MM.1S (cell line): ENCODE measurements at regions not wholly inside any gene's neighbourhood (a gene's known extent, or its start where the extent isn't known, plus 50 kb on each side); places are given as distances from the start of the nearest gene placed in this dataset.

Experiments used
- DNase-seq: peaks from one replicate; pipeline ENCODE4 v3.0.0-alpha.2; 2015
- H2AFZ ChIP-seq: fragments of 300-600 bp; sonication (generic); 2 replicates; pipeline ENCODE4 v1.6.0; 2016; ENCODE audit warnings: antibody characterized with exemption, low read length
- H3F3A ChIP-seq: fragments of 300-600 bp; sonication (generic); 2 replicates; pipeline ENCODE4 v1.6.1; 2016; ENCODE audit warnings: mild to moderate bottlenecking, antibody characterized with exemption, low read length, moderate library complexity, mixed read lengths; ENCODE audit not compliant: insufficient read depth
- H3K27ac ChIP-seq: fragments of 300-600 bp; sonication (generic); 2 replicates; pipeline ENCODE4 v1.5.1; 2016; ENCODE audit warnings: mild to moderate bottlenecking, low read length
- H3K27me3 ChIP-seq: fragments of 300-600 bp; sonication (generic); replicated peaks from 2 replicates; pipeline ENCODE4 v1.6.0; 2016; ENCODE audit warnings: low read length; ENCODE audit not compliant: insufficient read depth
- H3K36me3 ChIP-seq: fragments of 300-600 bp; sonication (generic); replicated peaks from 2 replicates; pipeline ENCODE4 v1.6.1; 2016; ENCODE audit warnings: mild to moderate bottlenecking, low read length, mixed read lengths; ENCODE audit not compliant: insufficient read depth
- H3K4me1 ChIP-seq: fragments of 300-600 bp; sonication (generic); 2 replicates; pipeline ENCODE4 v1.6.1; 2016; ENCODE audit warnings: low read length, mixed read lengths
- H3K4me2 ChIP-seq: fragments of 300-600 bp; sonication (generic); 2 replicates; pipeline ENCODE4 v1.6.0; 2016; ENCODE audit warnings: low read depth, low read length
- H3K4me3 ChIP-seq: fragments of 300-600 bp; sonication (generic); 2 replicates; pipeline ENCODE4 v1.5.1; 2016; ENCODE audit warnings: low read length, mixed read lengths
- H3K79me2 ChIP-seq: fragments of 300-600 bp; sonication (generic); 2 replicates; pipeline ENCODE4 v1.6.1; 2016; ENCODE audit warnings: mixed run types, low read length, mixed read lengths
- H3K9ac ChIP-seq: fragments of 300-600 bp; sonication (generic); 2 replicates; pipeline ENCODE4 v1.6.1; 2016; ENCODE audit warnings: low read length, mixed read lengths
- H3K9me2 ChIP-seq: fragments of 300-600 bp; sonication (generic); replicated peaks from 2 replicates; pipeline ENCODE4 v1.6.1; 2016; ENCODE audit warnings: mild to moderate bottlenecking, low read length, mixed read lengths; ENCODE audit not compliant: insufficient read depth
- H3K9me3 ChIP-seq: fragments of 300-600 bp; sonication (generic); replicated peaks from 2 replicates; pipeline ENCODE4 v1.6.1; 2016; ENCODE audit warnings: mild to moderate bottlenecking, low read length, mixed read lengths; ENCODE audit not compliant: insufficient read depth
- H4K20me1 ChIP-seq: fragments of 300-600 bp; sonication (generic); 2 replicates; pipeline ENCODE4 v1.6.1; 2016; ENCODE audit warnings: mild to moderate bottlenecking, low read length, moderate library complexity, mixed read lengths; ENCODE audit not compliant: insufficient read depth
- CTCF ChIP-seq: fragments of 300-600 bp; sonication (generic); IDR thresholded peaks from 2 replicates; pipeline ENCODE4 v1.5.1; 2016; ENCODE audit warnings: antibody characterized with exemption, low read length, mixed read lengths
- EZH2 ChIP-seq: fragments of 300-600 bp; sonication (generic); optimal IDR thresholded peaks from 2 replicates; pipeline ENCODE3; 2017; ENCODE audit warnings: low read depth, mild to moderate bottlenecking, antibody characterized with exemption, low read length, mixed read lengths
- EZH2phosphoT487 ChIP-seq: fragments of 300-600 bp; sonication (generic); IDR thresholded peaks from 2 replicates; pipeline ENCODE4 v1.6.1; 2018; ENCODE audit warnings: antibody characterized with exemption, low read length

DNA sequence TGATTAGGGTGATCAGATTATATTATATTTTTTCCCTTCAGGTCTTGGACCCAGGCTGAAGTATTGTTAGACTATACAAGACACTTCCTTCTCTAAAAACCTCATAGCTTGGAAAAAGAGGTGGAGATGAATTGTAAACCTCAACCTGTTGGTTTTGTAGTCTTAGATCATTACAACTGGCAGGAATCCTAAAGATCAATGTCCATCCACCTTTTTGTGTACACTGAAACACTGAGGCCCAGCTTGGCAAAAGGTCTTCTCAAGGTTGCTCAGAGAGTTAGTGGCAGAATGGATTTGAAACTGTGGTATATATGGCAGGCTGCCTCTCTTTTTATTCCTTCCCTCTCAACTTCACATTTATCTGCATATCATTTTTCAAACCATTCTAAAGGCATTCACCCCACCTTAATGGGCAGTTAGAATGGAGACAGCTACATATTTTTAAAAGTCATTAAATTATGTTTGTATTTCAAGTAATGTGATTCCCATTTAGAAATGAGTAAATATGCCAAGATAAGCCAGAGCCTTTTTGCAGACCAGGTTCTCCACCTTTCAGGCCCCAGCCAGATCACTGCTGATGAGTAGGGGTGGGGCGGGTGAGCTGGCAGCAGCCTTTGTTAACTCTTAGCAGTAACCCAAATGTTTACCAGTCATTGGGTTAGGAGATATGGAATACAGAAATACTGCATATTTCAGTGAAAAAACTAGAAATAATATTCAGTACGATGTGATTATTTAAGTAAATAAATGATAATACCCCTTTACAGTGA is 243.2 kb upstream of the F9 start:
- peaks cover 25% of the 10 kb centered on the region; the same call in 1 of the 2 replicates for H3K4me1 ChIP-seq
- H3K27ac ChIP-seq: no peak overlapping the region
- H3F3A ChIP-seq: no peaks in the 10 kb centered on the region
- H3K36me3 ChIP-seq: no peaks in the 10 kb centered on the region
- H3K9me2 ChIP-seq: no peaks in the 10 kb centered on the region
- no peak for DNase-seq
- no peak overlapping the region for H3K4me3 ChIP-seq
- no peak overlapping the region for H3K9ac ChIP-seq
- no peaks in the 10 kb centered on the region for H3K27me3 ChIP-seq
- no peak overlapping the region for H3K4me2 ChIP-seq
- TF ChIP-seq CTCF: no peak
- TF ChIP-seq EZH2phosphoT487: no peak
- no peak for TF ChIP-seq EZH2
- H4K20me1 ChIP-seq: no peaks in the 10 kb centered on the region
- H3K79me2 ChIP-seq: no peaks in the 10 kb centered on the region
- H2AFZ ChIP-seq: no peak overlapping the region
- no peaks in the 10 kb centered on the region for H3K9me3 ChIP-seq

DNA sequence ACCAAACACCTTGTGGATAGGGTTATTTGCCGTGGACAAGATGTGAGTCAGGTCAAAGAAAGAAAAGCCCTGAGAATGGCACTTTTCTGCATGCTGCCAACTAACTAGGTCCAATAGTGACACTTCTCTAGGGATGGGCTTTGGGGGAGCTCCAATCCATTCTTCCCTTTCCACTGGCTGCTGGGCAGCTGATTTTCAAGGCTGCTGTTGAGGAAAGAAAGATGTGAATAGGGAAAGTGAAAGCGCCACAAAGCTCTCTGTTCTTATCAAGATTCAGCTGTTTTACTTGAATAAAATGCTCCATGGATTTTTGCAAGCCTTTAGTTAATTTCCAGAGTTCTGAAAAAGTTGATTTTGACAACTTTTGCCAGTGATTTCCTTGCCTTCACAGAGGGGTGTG is 244.2 kb upstream of the F9 start:
- H3F3A ChIP-seq: no peaks in the 10 kb centered on the region
- H3K36me3 ChIP-seq: no peaks in the 10 kb centered on the region
- no peak overlapping the region for H3K4me3 ChIP-seq
- no peak for DNase-seq
- no peaks in the 10 kb centered on the region for H3K9me3 ChIP-seq
- no peaks in the 10 kb centered on the region for H3K27me3 ChIP-seq
- no peak overlapping the region for H3K4me2 ChIP-seq
- no peaks in the 10 kb centered on the region for H4K20me1 ChIP-seq
- no peak overlapping the region for H2AFZ ChIP-seq
- no peaks in the 10 kb centered on the region for H3K79me2 ChIP-seq
- TF ChIP-seq CTCF (no peak), EZH2 (no peak), EZH2phosphoT487 (no peak)
- H3K4me1 ChIP-seq: peaks cover 21% of the 10 kb centered on the region; the same call in 1 of the 2 replicates
- H3K9ac ChIP-seq: no peak overlapping the region
- H3K27ac ChIP-seq: no peak overlapping the region
- no peaks in the 10 kb centered on the region for H3K9me2 ChIP-seq

- Histone ChIP-seq H3K4me2 (no peak overlapping the region), H3F3A (no peaks in the 10 kb centered on the region), H3K27me3 (no peaks in the 10 kb centered on the region), H4K20me1 (no peaks in the 10 kb centered on the region), H3K79me2 (no peaks in the 10 kb centered on the region), H3K9ac (no peak overlapping the region), H3K9me3 (no peaks in the 10 kb centered on the region), H3K36me3 (no peaks in the 10 kb centered on the region), H3K9me2 (no peaks in the 10 kb centered on the region), H2AFZ (no peak overlapping the region), H3K4me1 (no peaks in the 10 kb centered on the region), H3K27ac (no peak overlapping the region), H3K4me3 (no peak overlapping the region)
- no peak for DNase-seq
- no peak for TF ChIP-seq EZH2phosphoT487
Measured at GRCh38 chrX:139267851-139268250, 262.7 kb upstream of the F9 start.

GRCh38 chrX:139246295-139246694 is 284.2 kb upstream of the F9 start:
- Histone ChIP-seq H3K4me1 (no peaks in the 10 kb centered on the region), H3K9ac (no peak overlapping the region), H2AFZ (no peak overlapping the region), H4K20me1 (no peaks in the 10 kb centered on the region), H3K36me3 (no peaks in the 10 kb centered on the region), H3K27ac (no peak overlapping the region), H3K9me3 (no peaks in the 10 kb centered on the region), H3K4me3 (no peak overlapping the region), H3K9me2 (no peaks in the 10 kb centered on the region), H3K79me2 (no peaks in the 10 kb centered on the region), H3F3A (no peaks in the 10 kb centered on the region), H3K27me3 (no peaks in the 10 kb centered on the region), H3K4me2 (no peak overlapping the region)
- TF ChIP-seq EZH2phosphoT487 (no peak), CTCF (no peak)
- DNase-seq: no peak
